ENCODE measurements at regions not wholly inside any gene's neighbourhood (a gene's known extent, or its start where the extent isn't known, plus 50 kb on each side); places are given as distances from the start of the nearest gene placed in this dataset.

DNA sequence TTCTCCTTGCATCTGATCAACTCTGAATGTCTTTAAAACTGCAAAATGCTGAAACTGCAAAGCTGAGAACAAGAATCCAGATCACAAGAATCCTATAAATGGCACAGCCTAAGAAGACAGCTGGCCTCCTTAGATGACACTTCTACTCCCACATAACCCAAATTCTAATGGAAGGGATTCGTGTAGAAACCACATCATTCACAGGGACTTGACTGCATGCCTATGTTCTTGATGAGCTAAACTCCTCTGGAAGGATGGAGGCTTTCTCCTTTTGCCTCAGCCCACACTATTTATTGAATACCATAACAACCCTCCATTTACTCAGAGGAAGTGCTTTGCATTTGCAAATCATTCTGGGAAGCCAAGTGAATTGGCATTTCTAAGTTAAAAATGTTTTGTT lies 252.5 kb upstream of the VWC2 start:
- no peak for DNase-seq (ENCODE audit: extremely low read depth, low read depth)

DNA sequence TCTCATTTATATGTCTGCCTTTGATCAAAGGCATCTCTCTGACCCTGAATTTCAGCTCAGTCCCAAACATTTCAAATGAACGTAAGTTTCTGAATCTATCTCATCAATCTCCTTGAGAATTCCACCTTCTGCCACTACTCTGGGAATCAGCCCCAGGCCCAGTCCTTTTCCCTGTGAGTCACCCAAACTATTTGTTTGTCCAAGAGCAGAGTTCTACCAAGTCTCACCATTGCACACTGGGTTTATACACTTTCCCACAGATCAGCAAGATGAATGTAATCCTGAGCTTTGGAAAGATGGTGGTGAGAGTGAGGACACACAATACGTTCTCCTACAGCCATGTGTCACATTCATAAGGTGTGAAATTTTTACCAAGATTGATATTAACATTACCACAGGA lies 251.3 kb upstream of the VWC2 start:
- no peak for DNase-seq (ENCODE audit: extremely low read depth, low read depth)
- TF ChIP-seq, protein P1, sequence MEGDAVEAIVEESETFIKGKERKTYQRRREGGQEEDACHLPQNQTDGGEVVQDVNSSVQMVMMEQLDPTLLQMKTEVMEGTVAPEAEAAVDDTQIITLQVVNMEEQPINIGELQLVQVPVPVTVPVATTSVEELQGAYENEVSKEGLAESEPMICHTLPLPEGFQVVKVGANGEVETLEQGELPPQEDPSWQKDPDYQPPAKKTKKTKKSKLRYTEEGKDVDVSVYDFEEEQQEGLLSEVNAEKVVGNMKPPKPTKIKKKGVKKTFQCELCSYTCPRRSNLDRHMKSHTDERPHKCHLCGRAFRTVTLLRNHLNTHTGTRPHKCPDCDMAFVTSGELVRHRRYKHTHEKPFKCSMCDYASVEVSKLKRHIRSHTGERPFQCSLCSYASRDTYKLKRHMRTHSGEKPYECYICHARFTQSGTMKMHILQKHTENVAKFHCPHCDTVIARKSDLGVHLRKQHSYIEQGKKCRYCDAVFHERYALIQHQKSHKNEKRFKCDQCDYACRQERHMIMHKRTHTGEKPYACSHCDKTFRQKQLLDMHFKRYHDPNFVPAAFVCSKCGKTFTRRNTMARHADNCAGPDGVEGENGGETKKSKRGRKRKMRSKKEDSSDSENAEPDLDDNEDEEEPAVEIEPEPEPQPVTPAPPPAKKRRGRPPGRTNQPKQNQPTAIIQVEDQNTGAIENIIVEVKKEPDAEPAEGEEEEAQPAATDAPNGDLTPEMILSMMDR (IDR thresholded peaks at IDR 0.05; ENCODE audit: low read depth, low read length), result no peak

More for the DNA sequence above, 252.5 kb upstream of the VWC2 start:
- TF ChIP-seq, protein P1 (IDR thresholded peaks at IDR 0.05; ENCODE audit: low read depth, low read length), result no peak

DNA sequence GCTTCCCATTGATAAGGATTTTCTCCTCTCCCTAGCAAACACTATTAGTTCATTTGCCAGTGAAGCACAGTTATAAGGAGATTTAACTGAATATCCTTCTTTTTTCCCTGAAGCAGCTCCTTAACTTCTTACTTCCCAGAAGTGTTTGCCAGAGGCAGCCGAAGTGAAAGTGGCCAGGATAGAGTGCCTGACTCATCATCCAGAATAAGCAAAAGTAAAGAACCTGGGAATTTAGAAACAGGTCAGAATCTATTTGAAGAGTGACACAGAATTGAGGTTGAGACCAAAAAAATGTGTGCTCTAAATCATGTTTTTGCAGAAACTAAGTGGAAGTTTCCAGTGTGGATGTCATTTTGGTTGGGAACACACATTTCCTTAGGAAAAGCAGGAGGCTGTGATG lies 249.6 kb upstream of the VWC2 start:
- TF ChIP-seq, protein P1 (IDR thresholded peaks at IDR 0.05; ENCODE audit: low read depth, low read length), result no peak
- DNase-seq (ENCODE audit: extremely low read depth, low read depth), result no peak

- TF ChIP-seq, protein P1 (IDR thresholded peaks at IDR 0.05; ENCODE audit: low read depth, low read length), result no peak
- DNase-seq (ENCODE audit: extremely low read depth, low read depth), result no peak
Observed at GRCh38 chr7:49527182-49527581, 246.3 kb upstream of the VWC2 start.

DNA sequence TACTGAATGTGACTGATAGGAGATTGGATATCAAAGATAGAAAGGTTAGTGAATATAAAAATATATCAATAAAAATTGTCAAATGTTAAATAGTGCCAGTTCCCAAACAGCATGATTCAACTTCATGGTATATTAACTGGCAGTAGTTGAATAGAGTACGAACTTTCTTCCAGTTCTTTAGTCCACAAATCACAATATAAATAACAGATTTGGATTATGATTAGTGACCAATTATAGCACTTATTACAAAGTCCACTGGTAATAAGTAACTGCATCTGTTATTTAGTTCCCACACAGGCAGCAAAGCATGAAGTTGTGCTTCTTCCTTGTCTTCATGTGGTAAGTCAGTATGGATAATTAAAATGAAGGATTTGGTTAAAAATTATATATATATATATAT lies 243.0 kb upstream of the VWC2 start:
- DNase-seq (ENCODE audit: extremely low read depth, low read depth), result no peak
- TF ChIP-seq, protein P1 (IDR thresholded peaks at IDR 0.05; ENCODE audit: low read depth, low read length), result no peak

GRCh38 chr7:49563693-49564378 lies 209.6 kb upstream of the VWC2 start:
- no peak for DNase-seq (ENCODE audit: extremely low read depth, low read depth)
- TF ChIP-seq, protein P1 (IDR thresholded peaks at IDR 0.05; ENCODE audit: low read depth, low read length), result no peak

GRCh38 chr7:49564379-49564714 lies 209.1 kb upstream of the VWC2 start:
- TF ChIP-seq, protein P1 (IDR thresholded peaks at IDR 0.05; ENCODE audit: low read depth, low read length), result no peak
- DNase-seq (ENCODE audit: extremely low read depth, low read depth), result no peak

All from AG09319 (cell line).